K562 (cell line): ENCODE measurements at regions not wholly inside any gene's neighbourhood (a gene's known extent, or its start where the extent isn't known, plus 50 kb on each side); places are given as distances from the start of the nearest gene placed in this dataset.

Experiments
- CTCF ChIP-seq, 3 experiments: IDR thresholded peaks in 2 of 3; conservative IDR thresholded peaks in 1 of 3; 2 replicates each; pipeline ENCODE4 v1.5.1; 2011 to 2012; ENCODE audit warnings: low read length in 3 of 3, mild to moderate bottlenecking in 3 of 3, control low read depth in 2 of 3, improper control_type of control experiment in 1 of 3, inconsistent platforms in 1 of 3, low read depth in 1 of 3, mixed read lengths in 1 of 3, moderate library complexity in 1 of 3; ENCODE audit not compliant: insufficient read depth in 2 of 3
- CXXC5 ChIP-seq: fragments of 250-450 bp; sonication (Bioruptor Pico); IDR thresholded peaks from 2 replicates; pipeline ENCODE4 v1.8.0; 2022; ENCODE audit warnings: inconsistent platforms, mild to moderate bottlenecking, moderate library complexity
- HDAC2 ChIP-seq: fragments of 450-650 bp; IDR thresholded peaks from 2 replicates; pipeline ENCODE4 v1.6.1; 2016; ENCODE audit warnings: mild to moderate bottlenecking
- IRF1 ChIP-seq: sonication (generic); formaldehyde crosslinking; IDR thresholded peaks from 2 replicates; pipeline ENCODE4 v1.8.0; 2022; ENCODE audit warnings: missing genetic modification reagents, mild to moderate bottlenecking, borderline replicate concordance
- KLF6 ChIP-seq: fragments of 250-450 bp; sonication (Bioruptor Pico); IDR thresholded peaks from 2 replicates; pipeline ENCODE4 v1.4.0; 2020; ENCODE audit warnings: mild to moderate bottlenecking, moderate library complexity, borderline replicate concordance
- SP2 ChIP-seq: IDR thresholded peaks from 2 replicates; pipeline ENCODE4 v1.6.1; 2011; ENCODE audit warnings: mild to moderate bottlenecking, low read depth, low read length, moderate library complexity; ENCODE audit not compliant: poor library complexity, severe bottlenecking; ENCODE audit errors: extremely low read depth
- USF1 ChIP-seq: sonication (generic); formaldehyde crosslinking; IDR thresholded peaks from 2 replicates; pipeline ENCODE4 v1.9.0; 2022; ENCODE audit warnings: mild to moderate bottlenecking, missing genetic modification reagents
- ZNF354B ChIP-seq: fragments of 250-450 bp; sonication (Bioruptor Pico); IDR thresholded peaks from 2 replicates; pipeline ENCODE4 v1.4.0; 2020
- ZNF76 ChIP-seq: fragments of 250-450 bp; sonication (Bioruptor Pico); IDR thresholded peaks from 2 replicates; pipeline ENCODE4 v1.4.0; 2020; ENCODE audit warnings: mild to moderate bottlenecking, moderate library complexity, borderline replicate concordance
- TF ChIP-seq, protein P1 (sequence below): sonication (generic); formaldehyde crosslinking; IDR thresholded peaks from 2 replicates; pipeline ENCODE4 v1.8.1; 2023; ENCODE audit warnings: mild to moderate bottlenecking, missing genetic modification reagents, moderate library complexity
- TF ChIP-seq, protein P2 (sequence below): fragments of 450-650 bp; conservative IDR thresholded peaks from 2 replicates; pipeline ENCODE4 v1.6.1; 2016; ENCODE audit warnings: missing genetic modification characterization, low read depth, mild to moderate bottlenecking, control low read depth, missing compliant biosample characterization

DNA sequence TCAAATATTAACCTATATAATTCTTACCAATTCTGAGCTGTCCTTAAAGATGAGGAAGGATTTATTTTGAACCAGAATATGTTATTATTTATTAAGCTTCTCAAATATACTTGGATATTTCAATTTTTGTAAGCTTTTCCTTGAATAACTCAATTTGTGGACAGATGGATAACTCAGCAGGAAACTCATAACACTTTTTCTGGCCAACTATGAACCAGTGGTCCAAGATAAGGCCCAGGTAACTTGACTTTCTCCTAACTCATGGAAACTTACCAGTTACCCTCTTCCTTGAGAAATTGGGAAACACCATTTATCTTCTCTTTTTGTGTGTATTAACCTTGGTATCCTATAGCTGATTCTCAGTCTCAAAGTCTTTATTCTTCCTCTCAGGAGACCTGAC, 427.5 kb upstream of the SYNCRIP start:
- TF ChIP-seq ZNF76 (CRISPR knock-in tag) (no peak), CTCF (IDR thresholded peaks at IDR 0.05 in 2 of 3, conservative IDR thresholded peaks at IDR 0.05 in 1 of 3; ENCODE audit: insufficient read depth in 2 of 3, low read depth in 1 of 3, low read length in 3 of 3) (no peak), CXXC5 (CRISPR knock-in tag) (no peak), HDAC2 (no peak), IRF1 (CRISPR knock-in tag) (no peak), SP2 (no peak), KLF6 (CRISPR knock-in tag) (no peak), ZNF354B (CRISPR knock-in tag) (no peak), USF1 (CRISPR knock-in tag) (no peak)
- TF ChIP-seq, protein P1, sequence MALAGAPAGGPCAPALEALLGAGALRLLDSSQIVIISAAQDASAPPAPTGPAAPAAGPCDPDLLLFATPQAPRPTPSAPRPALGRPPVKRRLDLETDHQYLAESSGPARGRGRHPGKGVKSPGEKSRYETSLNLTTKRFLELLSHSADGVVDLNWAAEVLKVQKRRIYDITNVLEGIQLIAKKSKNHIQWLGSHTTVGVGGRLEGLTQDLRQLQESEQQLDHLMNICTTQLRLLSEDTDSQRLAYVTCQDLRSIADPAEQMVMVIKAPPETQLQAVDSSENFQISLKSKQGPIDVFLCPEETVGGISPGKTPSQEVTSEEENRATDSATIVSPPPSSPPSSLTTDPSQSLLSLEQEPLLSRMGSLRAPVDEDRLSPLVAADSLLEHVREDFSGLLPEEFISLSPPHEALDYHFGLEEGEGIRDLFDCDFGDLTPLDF (CRISPR knock-in tag), result no peak
- TF ChIP-seq, protein P2, sequence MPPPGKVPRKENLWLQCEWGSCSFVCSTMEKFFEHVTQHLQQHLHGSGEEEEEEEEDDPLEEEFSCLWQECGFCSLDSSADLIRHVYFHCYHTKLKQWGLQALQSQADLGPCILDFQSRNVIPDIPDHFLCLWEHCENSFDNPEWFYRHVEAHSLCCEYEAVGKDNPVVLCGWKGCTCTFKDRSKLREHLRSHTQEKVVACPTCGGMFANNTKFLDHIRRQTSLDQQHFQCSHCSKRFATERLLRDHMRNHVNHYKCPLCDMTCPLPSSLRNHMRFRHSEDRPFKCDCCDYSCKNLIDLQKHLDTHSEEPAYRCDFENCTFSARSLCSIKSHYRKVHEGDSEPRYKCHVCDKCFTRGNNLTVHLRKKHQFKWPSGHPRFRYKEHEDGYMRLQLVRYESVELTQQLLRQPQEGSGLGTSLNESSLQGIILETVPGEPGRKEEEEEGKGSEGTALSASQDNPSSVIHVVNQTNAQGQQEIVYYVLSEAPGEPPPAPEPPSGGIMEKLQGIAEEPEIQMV (tag), result no peak
